ENCODE measurements at regions not wholly inside any gene's neighbourhood (a gene's known extent, or its start where the extent isn't known, plus 50 kb on each side); places are given as distances from the start of the nearest gene placed in this dataset.

GRCh38 chr11:115759622-115760460 is 255.6 kb upstream of the CADM1 start:
- Mint-ChIP-seq H3K4me1 (peaks cover 13% of the 10 kb centered on the region), H3K27me3 (ENCODE audit: low read depth) (peaks cover 10% of the 10 kb centered on the region), H3K9me3 (no peaks in the 10 kb centered on the region), H3K36me3 (ENCODE audit: low read depth) (no peaks in the 10 kb centered on the region), H3K27ac (ENCODE audit: unreplicated experiment) (no peak overlapping the region), H3K4me3 (peak overlapping the region; percentile 73)
- TF ChIP-seq CTCF (conservative IDR thresholded peaks at IDR 0.05), result no peak
- peak; percentile 34 for DNase-seq (ENCODE audit: low read depth, low spot score)

GRCh38 chr11:115758011-115758410 is 253.8 kb upstream of the CADM1 start:
- no peak for DNase-seq (ENCODE audit: low read depth, low spot score)
- H3K27me3 Mint-ChIP-seq (ENCODE audit: low read depth), result peaks cover 10% of the 10 kb centered on the region
- H3K4me3 Mint-ChIP-seq, result peak overlapping the region; percentile 13
- H3K27ac Mint-ChIP-seq (ENCODE audit: unreplicated experiment), result no peak overlapping the region
- peaks cover 13% of the 10 kb centered on the region for H3K4me1 Mint-ChIP-seq
- no peak for TF ChIP-seq CTCF (conservative IDR thresholded peaks at IDR 0.05)
- no peaks in the 10 kb centered on the region for H3K9me3 Mint-ChIP-seq
- H3K36me3 Mint-ChIP-seq (ENCODE audit: low read depth), result no peaks in the 10 kb centered on the region

- TF ChIP-seq CTCF (conservative IDR thresholded peaks at IDR 0.05), result no peak
- DNase-seq (ENCODE audit: low read depth, low spot score), result no peak
- Mint-ChIP-seq H3K4me1 (no peaks in the 10 kb centered on the region), H3K9me3 (no peaks in the 10 kb centered on the region), H3K27ac (ENCODE audit: unreplicated experiment) (no peak overlapping the region), H3K36me3 (ENCODE audit: low read depth) (no peaks in the 10 kb centered on the region), H3K27me3 (ENCODE audit: low read depth) (peaks cover 6% of the 10 kb centered on the region), H3K4me3 (no peak overlapping the region)
These were observed 247.2 kb upstream of the CADM1 start for GRCh38 chr11:115751243-115752015.

- Mint-ChIP-seq H3K36me3 (ENCODE audit: low read depth) (no peaks in the 10 kb centered on the region), H3K4me3 (no peak overlapping the region), H3K9me3 (no peaks in the 10 kb centered on the region), H3K27me3 (ENCODE audit: low read depth) (peaks cover 6% of the 10 kb centered on the region), H3K27ac (ENCODE audit: unreplicated experiment) (no peak overlapping the region), H3K4me1 (peaks cover 26% of the 10 kb centered on the region)
- TF ChIP-seq CTCF (conservative IDR thresholded peaks at IDR 0.05), result peak; percentile 25
- no peak for DNase-seq (ENCODE audit: low read depth, low spot score)
These were observed 241.6 kb upstream of the CADM1 start for GRCh38 chr11:115745610-115746512.

- TF ChIP-seq CTCF (conservative IDR thresholded peaks at IDR 0.05), result no peak
- Mint-ChIP-seq H3K9me3 (no peaks in the 10 kb centered on the region), H3K4me1 (peaks cover 28% of the 10 kb centered on the region), H3K4me3 (no peak overlapping the region), H3K27me3 (ENCODE audit: low read depth) (peaks cover 3% of the 10 kb centered on the region), H3K36me3 (ENCODE audit: low read depth) (no peaks in the 10 kb centered on the region), H3K27ac (ENCODE audit: unreplicated experiment) (no peak overlapping the region)
- DNase-seq (ENCODE audit: low read depth, low spot score), result no peak
These were observed 240.9 kb upstream of the CADM1 start for GRCh38 chr11:115745066-115745465.
